ENCODE measurements at regions not wholly inside any gene's neighbourhood (a gene's known extent, or its start where the extent isn't known, plus 50 kb on each side); places are given as distances from the start of the nearest gene placed in this dataset.
"Not testable (repeated sequence)": the region's sequence is repeated elsewhere in the genome, so short reads cannot be mapped to it uniquely, and the experiment has no call there.

GRCh38 chr20:19879874-19880255 is 121.8 kb downstream of the RIN2 start:
- TF ChIP-seq CTCF, POLR2A (IDR thresholded peaks at IDR 0.05): not testable (repeated sequence)

All from adrenal gland (tissue), 5 donors.